NCI-H524 (cell line): ENCODE measurements at regions not wholly inside any gene's neighbourhood (a gene's known extent, or its start where the extent isn't known, plus 50 kb on each side); places are given as distances from the start of the nearest gene placed in this dataset.
A peak's percentile ranks its signal among the peaks of the same experiment; 100 is the strongest.

Experiments used
- DNase-seq, 2 experiments: peaks; one replicate each; lab custom pipeline; 2025; lab: John Stamatoyannopoulos, UW

DNA sequence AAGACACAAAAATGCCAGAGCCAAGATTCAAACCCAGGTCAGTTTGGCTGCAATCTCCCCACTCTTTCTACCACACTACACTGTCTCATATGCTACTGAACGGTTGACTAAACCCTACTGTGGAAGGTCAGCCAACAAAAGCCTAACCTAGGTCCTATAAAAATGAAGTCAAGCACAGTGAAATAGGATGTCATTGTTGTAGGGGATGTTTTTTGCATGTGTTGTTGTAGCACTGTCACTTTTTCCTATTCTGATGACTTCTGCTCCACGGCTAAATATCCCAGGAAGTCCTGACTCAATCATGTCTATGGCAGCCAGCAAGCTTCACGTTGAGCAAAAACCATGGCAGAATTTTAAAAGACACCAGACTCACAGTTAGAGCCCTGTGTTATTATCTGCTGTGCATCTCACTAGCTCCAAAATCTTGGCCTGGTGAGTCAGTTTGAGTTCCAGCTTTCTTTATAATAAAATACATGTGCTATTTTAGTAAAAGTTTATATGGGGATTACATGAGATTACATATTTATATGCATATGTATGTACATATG is 322.1 kb upstream of the NT5E start:
- DNase-seq, result no peak

DNA sequence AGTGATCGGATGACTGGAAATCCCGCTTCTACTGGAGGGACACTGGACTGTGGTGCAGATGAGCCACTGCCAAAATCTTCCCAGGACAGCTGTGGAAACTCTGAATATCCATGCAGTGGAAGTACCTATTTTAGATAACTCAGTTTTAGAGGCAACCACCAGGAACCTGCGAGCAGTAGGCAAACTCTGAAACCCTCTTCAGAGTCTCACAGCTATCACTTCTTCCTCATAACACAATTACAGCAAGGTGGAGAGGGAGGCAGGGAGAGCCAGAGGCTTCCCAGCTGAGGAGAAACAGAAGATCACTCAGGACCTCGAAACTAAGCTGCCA is 322.8 kb upstream of the NT5E start:
- no peak for DNase-seq

DNA sequence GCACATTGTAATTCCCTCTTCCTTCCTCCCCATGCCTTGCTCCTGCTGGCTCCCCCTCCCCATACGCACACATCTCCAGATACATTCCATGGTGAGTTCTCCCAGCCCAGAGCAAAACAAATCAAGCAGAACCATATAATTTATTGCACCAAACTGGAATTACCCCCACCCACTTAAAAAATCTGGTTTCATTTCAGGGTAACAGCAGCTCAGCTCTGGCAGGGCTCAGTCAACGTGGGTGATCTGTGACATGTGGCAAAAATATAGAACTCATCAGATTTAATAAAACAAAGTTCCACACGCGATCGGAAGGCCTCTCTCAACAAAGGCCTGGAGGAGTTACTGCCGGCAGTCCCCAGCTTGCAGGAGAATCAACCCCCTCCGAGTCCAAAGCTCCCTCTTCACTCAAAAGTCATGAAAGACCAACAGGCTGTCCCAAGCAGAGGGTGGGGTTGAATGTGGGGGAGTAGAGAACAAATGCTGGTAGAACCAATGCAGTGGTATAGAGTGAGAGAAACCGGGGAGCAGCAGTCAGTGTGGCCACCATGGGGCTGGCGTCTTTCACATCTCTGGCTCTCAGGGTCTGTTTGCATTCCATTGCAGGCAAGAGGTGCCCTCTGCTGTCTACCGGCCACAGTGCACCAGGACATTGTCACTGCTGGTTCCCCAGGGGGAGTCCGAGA is 323.3 kb upstream of the NT5E start:
- DNase-seq, result peak; percentile 21 to 54

DNA sequence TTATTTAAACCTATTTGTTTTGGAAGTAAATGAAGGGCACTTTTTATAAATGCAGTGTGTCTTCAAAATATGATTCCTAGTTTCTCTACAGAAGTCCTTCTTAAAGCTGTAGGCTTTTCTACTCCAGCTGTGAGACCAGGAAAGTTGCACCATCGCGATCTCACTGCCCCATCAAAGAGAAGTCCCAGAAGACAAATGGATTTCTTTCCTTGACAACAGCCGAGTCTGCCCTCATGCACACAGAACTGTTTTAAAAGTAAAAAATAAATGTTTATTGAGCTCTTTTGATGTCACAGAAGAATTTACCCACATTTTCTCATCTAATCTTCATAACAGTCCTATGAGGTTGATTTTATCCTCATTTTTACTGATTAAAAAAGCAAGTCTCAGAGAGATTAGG is 324.4 kb upstream of the NT5E start:
- no peak for DNase-seq

DNA sequence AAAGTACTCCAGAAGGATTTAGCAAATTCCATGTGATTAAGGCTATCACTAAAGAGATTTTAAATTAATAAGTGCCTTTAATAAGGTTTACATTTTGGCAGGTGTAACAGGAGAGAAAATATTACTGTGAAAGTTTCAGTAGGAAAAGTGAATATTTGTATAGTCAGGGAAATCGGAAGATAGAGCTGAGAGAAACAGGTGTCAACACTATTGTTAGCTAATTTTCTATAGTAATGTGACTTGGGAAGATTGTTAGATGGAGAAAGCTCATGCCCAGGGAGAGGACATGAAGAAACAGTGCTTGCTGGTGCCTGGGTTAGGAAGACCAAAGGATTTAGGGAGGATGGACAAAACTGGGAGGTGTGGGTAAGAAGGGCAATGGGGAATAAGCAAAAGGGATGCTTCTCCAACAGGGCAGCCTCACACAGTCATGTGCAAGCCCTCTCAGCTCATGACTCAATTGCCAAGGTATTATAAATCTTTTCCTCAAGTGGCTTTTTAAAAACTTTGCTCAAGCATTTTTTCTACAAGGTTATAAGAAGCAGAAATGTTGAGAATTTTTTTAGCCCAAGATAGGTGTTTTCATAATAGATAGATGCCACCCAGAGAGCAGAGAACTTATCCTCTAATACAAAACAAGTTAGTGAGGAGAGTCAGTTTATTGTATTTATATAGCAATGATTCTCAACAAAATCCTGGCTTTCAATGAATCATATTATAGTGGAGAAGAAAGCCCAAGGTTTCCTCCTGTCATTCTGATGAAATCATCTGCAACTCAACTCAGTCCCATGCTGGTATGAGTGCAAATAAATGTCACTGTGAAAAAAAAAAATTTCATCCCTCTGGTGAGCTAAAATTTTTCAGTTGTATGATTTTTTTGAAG is 325.2 kb upstream of the NT5E start:
- no peak for DNase-seq

DNA sequence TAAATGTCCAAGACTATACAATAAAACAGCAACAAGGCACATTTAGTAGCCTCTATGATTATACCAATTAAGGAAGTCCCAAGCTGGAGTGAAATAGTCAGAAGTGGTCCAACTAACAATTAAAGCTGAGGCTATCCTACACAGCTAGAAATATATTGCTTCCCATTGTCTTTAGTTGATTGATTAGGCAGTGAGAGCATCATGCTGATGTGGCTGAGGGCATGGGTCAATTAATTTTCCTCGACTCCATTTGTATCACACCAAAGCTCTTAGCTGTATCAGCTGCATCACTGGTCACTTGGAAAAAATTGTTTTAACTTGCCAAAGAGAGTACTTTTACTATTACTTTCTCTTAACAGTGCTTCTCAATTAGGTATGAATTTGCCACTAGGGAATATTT is 328.7 kb upstream of the NT5E start:
- no peak for DNase-seq

DNA sequence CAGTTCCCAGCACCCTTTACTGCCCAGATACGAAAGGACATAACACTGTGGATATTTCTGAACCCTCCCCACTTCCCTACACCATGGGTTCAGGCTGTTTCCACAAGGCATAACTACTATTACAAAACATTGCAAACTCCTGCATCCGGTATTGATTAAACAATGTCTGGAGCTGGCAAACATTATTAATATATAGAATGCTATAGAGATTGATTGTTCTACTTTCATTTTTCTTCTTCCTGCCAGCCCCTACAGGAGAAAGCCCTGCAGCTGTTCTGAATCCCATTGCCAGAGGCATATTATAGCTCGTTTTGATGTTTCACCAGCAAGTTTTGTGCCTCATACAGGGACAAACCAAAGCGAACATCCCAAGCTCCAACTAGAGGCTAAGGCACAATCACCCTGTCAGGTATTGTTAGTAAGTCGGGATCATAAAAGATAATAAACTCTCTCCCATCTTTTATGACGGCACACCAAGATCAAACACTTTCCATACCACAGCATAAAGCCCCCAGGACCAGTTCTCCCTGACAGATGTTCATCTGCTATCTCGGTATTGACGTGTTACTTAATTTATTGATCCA is 331.1 kb upstream of the NT5E start:
- DNase-seq, result no peak

DNA sequence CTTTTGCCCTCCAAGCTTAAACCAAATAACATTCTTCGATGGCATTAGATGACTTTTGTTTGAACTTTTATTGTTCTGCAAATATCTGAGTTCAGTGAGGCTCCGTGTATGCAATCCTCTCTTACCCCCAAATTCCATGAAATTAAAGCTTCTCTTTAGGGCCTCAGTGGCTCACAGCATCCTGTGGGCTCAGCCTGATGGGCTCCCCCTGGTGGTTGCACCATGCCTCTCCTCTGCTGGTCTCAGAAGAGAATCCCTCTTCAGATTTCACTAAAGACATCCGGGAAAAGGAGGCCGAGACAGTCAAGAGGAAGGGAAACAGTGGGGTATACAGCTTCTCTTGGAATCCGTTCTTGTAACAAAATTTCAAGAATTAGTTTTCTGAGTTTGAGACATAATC is 331.6 kb upstream of the NT5E start:
- no peak for DNase-seq

DNA sequence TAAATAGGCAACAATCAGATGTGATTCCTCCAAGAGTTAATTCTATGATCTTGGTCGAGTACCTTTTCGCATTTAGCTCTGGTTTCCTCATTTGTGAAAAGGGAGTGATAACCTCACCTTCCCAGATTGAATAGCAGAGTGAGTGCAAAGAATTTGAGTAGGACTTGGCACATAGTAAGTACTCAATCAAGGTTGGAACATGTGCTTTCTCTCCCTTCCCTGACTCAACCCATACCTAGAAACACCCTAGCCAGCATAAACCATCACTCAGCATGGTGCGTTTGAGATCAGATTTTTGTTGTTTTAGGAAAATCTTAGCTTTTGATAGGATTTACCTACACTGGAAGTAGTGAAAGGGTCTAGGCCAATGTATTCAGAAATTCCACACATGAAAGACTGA is 333.4 kb upstream of the NT5E start:
- DNase-seq, result no peak

DNA sequence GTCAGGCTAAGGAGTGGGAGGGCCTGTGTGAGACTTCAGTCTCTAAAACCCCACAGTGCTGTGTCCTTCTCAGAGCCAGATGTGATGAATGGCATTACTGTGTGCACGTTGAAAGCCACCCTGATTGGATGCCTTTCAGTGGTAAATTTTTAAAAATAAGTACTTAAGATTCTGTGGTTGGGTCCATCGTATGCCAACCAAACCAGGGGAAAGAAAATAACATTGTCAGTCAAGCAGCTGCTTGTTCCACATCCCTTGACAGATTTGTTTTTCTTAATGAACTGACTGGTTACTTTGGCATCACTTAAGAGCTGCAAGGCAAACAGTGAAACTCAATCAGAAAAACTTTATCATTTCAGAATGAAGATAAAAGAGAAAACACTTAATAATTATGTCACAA is 334.0 kb upstream of the NT5E start:
- DNase-seq, result no peak

DNA sequence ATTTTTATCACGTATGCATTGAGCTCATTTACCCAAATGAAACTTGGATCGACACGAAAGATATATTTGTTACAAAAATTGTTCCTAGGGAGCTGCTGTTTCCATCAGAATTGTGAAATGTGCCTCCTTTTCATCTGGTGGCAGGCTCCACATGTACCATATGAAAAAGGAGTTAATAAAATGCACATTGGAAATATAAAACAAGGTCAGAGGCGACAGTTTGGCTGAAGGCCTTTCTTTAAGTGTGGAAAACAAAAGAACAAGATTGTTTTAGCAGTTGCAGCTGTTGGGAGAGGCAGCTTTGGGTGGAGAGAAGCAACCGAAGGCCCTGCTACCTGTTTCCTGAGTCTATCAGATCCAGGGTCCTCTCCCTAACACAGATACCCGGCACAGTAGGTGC is 334.5 kb upstream of the NT5E start:
- no peak for DNase-seq

DNA sequence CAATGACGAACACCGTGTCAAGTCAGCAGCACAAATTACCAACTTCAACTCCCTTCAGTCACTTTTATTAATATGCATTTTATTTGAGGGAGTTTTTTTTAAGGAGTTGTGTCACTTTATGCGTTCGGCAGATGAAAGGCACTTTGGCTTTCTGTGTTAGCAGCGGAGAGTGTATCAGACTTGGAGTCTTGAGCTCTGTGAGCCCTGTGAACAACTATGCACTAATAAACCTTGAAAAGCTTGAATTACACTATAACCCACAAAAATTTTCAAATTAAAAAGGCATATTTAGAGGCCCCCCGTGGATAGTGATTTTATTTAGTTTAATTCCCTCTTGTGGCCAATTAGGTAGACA is 335.3 kb upstream of the NT5E start:
- no peak for DNase-seq

DNA sequence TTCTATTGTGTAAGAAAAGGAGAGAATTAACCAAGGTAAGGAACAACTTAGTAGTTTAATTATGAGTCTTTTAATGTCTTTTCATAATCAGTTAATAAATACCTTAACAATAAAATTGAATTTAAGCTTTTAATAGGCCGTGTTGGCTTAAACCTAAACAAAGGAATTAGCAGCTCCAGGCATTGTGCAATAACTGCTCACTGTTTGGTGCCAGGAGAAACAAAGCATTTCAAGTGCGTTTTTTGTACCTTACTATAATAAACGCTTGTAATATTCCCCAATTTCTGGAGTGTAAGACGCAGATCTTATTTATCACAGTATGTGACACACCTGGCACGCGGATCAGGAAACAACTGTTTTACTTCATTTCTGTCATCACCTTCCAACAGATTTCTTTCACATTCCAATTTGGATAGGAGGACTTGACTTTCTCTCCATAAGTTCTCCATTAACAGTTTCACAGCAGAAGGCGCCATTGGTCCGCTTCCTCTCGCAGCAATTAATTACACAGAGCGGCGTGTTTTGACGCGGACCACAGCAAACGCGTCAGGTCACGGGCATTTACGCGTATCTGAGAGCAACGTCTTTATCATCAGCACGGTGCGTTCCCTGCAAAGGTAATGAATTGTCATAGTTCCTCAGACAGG is 335.8 kb upstream of the NT5E start:
- peak; percentile 27 to 53 for DNase-seq

DNA sequence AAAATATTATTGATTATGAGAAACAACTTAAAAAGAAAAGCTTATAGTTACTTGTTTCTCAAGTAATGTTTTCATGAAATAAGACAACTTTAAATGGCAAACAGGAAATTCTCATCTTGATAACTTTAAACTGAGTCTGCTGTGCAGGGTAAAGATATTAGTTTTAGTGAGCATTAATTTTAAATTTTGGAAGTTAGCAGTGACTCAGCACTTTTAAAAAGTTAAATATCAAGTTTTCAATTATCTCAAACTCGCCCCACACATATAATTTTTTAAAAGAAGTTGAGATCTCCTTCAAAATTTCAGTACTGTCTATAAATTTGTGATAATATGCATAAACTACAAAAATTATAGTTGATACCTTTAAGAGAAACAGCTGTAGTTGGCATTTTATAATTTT is 337.3 kb upstream of the NT5E start:
- no peak for DNase-seq

DNA sequence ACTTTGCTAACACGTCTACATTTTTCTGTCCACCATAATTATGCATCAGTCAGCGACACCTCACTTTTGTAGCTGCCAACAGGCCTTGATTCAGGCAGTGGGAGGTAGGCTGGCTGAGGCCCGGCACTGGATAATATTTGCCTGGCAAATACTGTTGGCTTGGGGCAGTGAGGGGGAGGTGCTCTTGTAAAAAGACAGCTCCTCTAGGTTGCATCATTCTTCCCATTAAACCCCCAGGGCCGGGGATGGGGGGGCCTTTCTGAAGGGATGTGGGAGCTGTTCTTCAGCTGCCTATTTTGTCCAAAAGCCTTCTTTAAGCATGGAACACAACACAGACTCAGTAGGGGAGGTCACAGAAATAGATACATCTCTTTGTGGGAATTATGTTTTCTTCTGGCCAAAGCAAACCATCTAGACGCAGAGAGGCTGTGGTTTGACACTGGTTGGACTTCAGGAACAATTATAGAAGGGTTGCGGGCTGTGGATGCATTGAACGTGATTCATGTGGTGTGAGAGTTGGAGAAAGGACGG is 338.3 kb upstream of the NT5E start:
- no peak for DNase-seq

DNA sequence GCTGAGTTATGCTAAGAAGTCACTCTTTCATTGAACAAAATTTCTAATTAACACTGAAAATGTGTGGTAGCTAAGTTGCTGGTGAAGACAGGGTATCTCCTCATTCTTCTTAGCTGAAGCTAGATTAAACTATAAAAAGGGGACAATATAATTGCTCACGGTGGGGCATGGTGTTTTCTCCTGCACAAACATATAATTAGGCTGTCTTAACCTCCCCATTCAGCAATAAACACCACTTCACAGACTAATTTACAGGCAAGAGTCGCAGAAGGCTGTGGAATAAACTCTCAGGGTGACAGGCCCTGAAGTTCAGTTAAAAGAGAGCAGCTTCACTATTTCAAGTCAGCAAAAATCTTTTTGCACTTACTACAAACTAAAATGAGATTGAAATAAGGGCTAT is 338.9 kb upstream of the NT5E start:
- DNase-seq, result no peak

DNA sequence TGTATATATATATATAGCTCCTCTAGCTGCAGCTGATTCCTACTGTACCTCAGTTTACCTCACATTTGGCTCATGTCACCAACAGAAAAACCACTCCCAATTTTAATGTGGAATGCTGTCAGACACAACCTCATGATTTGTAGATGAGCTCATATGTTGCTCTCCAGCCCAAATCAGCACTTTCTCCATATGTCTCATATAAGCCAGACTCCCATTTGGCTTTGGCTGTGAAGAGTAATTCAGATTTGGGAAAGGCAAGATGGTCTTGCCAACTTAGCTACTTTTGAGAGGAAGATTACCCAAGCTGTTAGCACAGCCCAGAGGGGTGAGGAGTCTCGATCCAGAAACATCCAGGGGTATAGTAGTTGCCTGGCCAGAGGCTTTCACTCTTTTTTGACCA is 342.2 kb upstream of the NT5E start:
- DNase-seq, result no peak

DNA sequence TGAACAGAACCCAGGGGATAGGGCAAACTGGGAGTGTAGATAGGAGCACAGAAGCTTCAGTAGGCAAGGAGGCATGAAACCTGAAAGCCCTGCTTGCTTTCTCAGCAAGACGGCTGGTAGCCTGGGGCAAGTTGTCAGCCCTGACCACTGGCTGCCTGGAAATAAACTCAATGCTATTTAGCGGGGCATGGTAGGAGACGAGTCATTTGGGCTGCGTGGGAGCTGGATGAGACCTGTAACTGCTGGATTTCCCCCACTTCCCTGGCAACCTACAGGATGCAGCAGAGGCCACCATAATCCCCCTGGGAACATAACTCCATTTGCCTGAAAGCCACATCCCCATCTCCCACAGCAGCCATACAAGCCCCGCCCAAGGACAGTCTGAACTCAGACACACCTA is 332.6 kb upstream of the TBX18 start:
- no peak for DNase-seq

DNA sequence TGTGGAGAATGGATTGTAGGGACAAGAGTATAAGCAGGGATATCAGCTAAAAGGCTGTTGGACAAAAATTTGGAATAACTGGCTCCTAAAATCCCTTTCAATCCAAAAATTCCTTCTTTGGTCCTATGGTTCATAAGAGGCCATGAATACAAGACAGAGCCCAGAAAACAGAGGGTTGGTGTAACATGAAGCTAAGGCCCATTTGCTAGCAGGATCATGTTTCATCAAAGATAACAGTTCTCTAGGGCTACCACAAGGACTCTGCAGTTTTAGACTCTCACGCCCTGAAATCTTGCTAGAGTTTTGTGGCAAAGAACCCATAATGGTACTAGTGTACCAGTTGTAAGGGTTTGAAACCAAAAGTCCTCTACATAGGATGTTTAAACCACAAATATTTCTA is 327.8 kb upstream of the TBX18 start:
- peak in 1 of 2 experiments; percentile 14 for DNase-seq

DNA sequence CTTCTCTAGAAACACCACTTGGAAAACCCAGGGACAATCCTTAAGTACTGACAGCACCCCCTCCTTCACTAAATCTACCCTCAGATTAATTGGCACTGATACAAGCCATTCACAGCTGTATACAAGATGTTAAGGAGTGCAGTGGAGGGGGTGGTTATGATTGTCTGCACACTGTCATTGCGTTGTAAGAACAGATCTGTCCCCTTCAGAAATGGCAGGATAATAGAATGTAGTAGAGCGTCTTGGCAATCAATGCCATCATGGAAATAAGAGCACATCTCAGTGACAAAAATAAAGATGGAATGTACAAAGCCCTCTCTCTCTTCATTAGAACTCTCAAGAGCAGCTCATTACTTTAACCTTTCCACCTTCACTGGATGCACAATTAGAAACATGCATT is 324.9 kb upstream of the TBX18 start:
- no peak for DNase-seq

DNA sequence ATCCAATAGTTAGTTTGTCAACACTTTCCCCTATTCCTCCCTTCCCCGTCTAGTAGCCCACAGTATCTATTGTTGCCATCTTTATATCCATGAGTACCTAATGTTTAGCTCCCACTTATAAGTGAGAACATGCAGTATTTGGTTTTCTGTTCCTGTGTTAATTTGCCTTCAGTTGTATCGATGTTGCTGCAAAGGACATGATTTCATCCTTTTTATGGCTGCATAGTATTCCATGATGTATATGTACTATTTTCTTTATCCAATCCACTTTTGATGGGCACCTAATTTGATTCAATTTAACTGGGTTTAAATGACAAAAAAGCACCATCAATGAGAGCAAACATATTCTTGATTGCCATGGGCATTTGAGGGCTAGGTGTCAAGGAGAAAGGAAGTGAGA is 321.5 kb upstream of the TBX18 start:
- DNase-seq, result no peak

DNA sequence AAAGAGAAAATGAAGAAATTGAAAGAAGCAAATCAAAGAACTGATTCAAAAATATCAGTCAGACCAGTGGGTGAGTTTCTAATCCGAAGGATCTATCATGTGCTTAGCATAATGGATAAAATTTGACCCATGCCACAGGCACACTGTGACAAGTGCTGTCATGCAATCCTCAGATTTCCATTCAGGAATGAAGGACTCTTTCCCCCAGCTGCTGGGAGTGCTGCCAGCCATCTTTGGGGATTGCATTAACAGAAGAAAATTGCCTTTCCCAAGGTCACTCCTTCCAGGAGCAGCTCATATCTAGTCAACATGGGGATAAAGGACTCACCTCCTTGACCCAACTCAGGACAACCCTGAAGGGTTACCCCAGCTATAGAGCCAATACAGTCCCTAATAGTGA is 316.7 kb upstream of the TBX18 start:
- no peak for DNase-seq

DNA sequence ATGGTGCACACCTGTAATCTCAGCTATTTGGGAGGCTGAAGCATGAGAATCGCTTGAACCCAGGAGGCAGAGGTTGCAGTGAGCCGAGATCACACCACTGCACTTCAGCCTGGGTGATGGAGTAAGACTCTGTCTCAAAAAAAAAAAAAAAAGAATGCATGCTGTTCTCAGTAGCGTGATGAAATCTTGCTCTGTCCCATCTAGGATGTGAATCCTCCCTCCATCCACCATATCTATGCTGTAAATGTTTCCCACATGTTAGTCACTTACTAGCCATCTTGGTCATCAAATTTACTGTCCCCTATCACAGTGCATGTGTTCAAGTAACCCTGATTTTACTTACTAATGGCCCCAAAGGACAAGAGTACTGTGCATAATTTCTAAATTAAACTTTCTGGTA is 315.4 kb upstream of the TBX18 start:
- no peak for DNase-seq
